NCI-H526 treated with DMSO at 0.1 percent for 48 hours (cell line): ENCODE measurements at regions not wholly inside any gene's neighbourhood (a gene's known extent, or its start where the extent isn't known, plus 50 kb on each side); places are given as distances from the start of the nearest gene placed in this dataset.

Experiments
- DNase-seq: peaks from one replicate; lab custom pipeline; 2025; lab: John Stamatoyannopoulos, UW

DNA sequence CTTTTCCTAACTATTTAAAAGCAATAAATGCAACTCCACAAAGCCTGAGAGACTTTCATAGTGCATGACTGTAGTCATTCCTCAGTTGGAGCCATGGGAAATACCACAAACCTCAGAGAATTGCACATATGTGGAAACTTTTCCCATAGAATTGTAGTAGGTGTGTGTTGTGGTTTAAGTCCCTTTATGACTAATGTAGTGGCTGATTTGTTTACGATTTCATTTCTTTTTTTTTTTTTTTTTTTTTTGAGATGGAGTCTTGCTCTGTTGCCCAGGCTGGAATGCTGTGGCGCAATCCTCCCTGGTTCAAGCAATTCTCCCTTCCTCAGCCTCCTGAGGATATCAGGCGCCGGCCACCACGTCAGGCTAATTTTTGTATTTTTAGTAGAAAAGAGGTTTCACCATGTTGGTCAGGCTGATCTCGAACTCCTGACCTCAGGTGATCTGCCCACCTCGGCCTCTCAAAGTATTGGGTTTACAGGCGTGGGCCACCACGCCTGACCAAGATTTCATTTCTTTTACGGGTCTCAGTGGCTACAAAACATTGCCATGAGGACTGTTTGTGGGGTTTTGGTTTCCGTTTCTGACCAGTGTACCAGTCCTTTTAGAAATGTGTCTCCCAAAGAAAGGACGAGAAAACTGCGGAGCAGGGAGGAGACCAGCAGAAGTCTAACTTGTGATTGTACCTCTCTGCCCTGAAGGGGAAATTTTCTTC lies 212.1 kb upstream of the MARCKS start:
- no peak for DNase-seq

DNA sequence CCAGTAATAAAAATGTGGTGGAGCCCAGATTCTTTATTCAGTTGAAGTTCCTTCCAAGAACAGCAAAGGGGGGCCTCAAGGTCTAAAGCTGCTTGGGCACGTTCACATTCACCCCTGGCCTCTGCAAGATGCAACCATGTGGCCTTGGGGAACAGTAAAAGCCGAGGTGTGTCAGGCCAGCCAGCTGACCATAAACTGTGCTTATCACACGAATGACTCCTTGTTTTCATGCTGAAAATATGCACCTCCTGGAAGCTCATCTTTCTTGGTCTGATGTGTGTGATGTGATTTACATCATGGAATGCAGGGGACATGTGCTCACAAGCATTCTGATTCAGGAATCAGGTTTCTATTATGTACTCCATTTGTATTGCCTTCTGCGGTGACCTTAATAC lies 211.6 kb upstream of the MARCKS start:
- DNase-seq = no peak

DNA sequence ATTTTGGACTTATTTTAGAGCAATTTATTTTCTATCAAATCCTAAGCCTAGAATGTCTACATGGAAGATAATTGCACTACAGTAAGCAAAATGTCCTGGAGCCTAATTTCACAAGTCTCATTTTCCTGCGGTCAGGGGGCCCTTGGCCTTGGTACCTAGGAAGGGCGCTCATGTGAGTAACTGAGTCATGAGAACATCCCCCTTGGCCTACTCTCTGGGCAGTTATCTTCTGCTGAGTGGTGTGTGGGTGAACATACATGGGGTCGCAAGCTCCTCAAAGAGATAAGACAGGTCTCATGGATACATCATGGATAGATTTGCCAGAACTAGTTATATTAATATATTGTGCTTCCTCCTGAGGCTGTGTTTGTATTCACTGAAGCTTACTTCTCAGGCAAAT lies 211.2 kb upstream of the MARCKS start:
- DNase-seq = no peak

DNA sequence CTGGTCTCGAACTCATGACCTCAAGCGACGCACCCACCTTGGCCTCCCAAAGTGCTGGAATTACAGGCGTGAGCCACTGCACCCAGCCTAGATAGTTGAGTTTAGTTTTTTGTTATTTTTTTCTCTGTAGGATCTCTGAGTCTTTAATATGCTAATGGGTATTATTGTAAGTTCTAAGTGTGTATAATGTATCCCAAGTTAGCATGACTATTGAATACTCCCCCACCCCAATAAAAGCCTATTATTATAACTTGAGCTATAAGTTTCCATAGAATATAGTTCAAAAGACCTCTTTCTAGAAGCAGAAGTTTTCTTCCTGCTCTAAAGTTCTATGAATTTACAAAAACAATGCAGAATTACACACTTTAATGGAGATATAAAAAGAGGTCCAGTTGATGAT lies 210.4 kb upstream of the MARCKS start:
- no peak for DNase-seq

DNA sequence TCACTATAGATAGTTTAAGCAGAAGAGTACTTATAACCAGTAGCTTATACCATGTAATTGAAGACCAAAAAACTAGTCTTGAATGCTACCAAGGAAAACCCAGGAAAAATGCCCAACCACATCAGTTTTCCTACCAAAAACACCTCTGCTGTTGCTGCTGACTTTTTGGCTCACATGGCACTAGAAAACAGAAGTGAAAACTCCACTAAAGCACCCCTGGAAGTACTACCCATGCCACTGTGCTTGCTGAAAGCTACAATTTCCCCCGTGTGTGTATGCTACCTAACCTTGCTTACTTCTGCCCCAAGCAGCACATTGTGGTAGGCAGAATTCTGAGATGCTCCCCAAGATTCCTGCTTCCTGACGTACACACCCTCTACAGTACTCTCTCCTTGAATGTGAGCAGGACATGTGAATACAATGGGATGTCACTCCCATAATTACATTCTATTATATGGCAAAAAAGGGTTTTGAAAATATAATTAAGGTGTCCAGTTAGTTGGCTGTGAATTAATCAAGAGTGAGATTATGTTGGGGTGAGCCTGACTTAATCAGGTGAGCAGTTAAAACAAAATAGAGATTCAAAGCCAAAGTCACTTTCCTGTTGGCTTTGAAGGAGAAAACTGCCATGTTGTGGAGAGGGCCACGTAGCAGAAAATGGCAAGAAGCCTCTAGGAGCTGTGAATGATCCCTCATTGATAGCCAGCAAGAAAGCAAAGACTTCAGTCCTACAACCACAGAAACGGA lies 209.8 kb upstream of the MARCKS start:
- DNase-seq = no peak

DNA sequence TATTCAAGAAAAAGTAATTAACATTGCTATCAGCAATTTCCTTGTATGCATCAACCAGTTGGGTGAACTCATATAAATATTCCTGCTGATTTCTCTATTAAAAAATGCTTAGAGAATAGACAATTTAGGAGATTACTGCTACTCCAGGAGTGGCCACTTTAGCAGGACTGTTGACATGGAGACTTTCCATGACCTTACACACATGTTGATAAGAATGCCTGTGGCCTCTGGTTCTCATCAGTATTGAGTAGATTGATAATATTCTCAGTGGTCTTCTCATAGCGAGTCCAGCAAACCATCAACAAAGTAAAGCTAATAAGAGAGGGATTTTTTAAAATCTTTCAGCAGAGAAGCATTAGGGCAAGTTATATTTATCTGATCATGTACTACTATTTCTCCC lies 208.4 kb upstream of the MARCKS start:
- DNase-seq = no peak

DNA sequence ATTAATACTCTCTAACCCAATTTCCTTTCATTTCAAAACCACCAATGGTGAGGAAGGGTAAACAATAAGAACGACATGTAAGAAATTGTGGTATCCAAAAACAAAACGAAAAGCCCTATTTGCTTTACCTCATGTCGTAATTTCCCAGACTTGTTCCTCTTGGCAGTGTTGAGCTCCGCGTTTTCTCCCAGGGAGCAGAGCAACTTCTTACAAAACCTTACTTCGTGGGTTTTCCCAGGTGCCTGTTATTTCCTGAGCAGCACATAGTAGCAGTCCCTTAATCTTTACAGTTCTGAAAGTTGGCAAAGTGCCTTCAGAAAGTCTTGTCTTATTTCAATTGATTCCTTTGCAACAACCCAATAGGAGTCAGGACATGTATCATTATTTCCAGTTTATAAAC lies 207.9 kb upstream of the MARCKS start:
- no peak for DNase-seq

DNA sequence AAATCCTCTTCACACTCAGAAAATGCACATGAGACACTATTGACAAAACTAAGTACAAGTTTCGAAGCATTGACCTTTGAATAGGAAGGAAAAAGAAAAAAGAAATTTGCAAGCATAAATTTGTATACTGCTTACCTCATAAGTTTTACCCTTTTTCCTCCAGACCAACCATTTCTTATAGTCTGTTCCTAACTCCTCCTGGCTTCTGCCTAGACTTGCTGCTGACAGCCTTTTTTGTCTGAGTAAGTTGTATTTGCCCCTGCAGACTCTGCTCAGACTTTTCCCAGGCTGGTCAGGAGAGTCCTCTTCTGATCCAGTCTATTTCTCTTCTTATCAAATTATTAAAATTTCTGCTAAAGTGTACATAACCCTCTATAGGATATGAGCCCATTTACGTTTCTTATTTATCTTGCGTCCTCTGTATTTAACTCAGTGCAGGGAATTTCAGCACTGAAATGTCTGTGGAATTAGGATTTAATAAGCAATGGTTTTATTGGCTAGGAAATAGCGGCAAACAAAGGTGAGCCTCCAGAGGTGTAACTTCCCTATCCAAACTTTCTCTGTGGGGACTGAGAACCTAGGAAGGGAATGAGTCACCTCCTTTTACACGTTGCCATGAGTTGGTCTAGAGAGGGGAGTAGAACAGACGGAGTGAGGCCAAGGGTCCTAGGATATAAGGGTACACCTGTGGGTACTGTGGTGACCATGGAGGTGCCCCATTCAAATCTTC lies 207.1 kb upstream of the MARCKS start:
- no peak for DNase-seq

DNA sequence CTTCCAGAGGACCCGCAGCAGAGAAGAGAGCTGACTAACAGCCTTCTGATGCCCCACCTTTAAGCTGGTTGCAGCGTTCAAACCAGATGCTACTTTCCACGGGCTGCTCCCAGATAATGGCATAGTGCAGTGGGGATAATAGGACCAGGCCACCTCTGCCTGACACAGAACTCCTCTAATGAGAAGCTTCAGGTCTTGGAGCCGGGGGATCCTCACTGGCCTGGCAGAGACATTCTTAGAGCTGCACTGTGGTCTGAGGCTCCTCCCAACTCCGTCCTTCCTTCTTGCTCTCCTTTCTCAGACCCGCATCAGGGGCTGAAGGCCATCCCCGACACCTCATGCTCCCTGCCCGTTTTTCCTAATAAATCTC lies 206.6 kb upstream of the MARCKS start:
- DNase-seq = no peak

DNA sequence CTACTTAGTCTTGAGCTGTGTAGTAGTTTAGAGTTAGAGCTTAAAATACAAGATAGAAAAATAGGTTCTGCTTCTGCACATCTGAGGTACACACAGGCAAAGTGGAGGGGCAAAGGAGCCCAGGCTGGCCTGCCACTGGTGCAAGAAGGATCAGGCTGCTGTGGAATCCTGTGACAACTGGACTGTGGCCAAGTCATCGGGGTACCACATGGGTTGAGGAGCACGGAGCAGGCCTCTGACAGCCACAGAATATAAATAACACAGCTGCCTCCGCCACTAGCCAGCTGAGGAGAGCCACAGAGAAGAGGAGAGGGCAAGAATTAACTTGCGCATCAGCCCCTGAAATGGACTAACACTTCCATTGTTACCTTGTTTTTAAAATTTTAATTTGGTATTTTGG lies 206.0 kb upstream of the MARCKS start:
- no peak for DNase-seq

DNA sequence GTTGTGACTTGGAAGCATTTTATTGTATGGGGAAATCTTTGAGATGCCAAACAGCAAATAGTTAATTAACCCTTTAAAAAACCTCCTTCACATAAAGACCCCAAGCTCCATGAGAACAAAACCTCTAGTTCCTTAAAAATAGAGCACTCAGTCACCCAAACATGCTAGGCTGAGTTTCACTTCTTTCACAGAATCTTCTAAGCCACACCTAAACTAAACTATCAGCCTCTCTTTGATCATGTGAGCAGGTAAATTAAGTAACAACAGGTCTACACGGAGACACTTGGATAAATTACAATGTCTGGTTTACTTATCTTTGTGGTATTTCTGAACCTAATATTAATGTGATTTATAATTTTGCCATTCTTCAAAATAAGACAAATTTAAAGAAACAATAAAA lies 205.2 kb upstream of the MARCKS start:
- DNase-seq = no peak

DNA sequence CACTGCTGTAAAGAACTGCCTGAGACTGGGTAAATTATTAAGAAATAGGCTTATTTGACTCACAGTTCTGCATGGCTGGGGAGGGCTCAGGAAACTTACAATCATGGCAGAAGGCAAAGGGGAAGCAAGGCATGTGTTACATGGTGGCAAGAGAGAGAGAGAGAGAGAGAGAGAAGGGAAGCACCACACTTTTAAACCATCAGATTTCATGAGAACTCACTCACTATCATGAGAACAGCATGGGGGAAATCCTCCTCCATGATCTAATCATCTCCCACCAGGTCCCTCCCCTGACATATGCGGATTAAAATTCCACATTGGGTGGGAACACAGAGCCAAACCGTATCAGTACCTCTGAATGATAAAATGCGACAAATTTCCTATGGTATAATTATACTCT lies 203.9 kb upstream of the MARCKS start:
- no peak for DNase-seq

DNA sequence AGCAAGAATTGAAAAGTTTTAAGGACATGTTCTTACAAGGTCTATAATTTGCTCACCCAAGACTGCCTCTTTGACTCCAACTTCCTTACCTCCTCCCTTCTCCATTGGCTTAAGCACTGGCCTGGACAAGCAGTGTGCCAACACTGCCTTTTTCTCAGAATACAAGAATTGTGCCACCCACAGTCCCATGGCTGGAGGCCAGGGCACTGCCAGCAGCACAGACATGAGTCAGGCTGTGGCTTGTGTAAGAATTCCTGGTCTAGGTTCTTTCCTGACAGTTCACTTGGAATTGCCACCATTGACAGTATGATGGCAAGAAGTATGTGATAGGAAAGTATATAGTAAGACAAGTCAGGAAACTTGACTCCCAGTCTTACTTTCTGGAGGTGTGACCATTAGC lies 202.7 kb upstream of the MARCKS start:
- no peak for DNase-seq

DNA sequence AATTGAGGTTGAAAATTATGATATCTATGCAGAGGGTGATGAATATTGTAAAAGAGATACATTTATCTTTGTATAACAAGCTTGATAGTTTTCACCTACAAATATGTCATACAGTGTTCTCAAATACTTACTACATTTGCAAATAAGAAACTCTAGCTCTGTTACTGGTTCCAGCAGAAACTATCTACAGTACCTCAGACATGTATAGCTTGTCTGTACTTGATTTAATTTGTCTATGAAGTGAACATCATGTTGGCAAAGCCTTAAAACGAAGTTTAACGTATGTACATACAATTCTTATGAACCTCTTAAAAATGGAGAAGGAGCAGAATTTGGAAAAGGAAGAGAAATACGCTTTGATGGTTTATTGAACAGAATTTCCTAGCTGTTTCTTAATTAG lies 201.4 kb upstream of the MARCKS start:
- no peak for DNase-seq

DNA sequence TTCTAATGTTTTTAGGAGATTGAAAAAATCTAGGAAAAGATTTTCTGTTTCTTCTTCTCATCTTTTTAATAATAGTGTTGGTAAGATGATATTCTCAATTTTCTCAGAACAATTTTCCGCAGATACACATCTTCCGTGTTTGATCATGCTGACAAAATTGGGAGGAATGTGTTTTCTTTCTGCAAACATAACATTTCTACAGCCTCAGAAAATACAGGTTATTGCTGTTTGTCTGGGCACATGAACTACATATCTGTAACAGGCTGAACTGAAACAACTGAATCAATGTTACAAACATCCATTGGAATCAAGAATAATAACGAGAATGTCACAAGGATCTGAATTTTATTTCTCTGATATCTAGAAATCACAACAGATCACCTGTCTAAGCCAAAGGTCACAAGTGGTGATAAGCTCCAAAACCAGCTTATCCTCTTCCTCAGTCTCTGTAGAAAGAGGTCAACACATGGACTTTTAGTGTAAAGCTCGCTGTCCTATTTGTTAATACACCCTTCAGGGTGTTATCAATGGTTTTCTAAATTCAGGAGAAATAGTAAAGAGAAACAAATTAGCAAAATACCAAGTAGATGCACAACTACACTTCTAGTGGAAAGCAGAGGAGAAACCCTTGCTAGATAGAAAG lies 197.3 kb upstream of the MARCKS start:
- DNase-seq = no peak

DNA sequence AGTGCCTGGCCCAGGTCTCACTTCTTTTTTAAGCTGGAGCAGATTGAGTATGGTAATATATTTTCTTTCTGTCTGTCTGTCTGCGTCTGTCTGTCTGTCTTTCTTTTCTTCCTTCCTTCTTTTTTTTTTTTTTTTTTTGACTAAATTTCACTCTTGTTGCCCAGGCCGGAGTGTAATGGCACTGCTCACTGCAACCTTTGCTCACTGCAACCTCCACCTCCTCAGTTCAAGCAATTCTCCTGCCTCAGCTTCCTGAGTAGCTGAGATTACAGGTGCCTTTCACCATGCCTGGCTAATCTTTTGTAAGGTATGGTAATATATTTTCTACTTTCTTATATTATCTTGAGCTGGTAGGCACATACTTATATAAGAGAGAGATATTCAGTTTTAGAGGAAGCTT lies 196.3 kb upstream of the MARCKS start:
- no peak for DNase-seq

DNA sequence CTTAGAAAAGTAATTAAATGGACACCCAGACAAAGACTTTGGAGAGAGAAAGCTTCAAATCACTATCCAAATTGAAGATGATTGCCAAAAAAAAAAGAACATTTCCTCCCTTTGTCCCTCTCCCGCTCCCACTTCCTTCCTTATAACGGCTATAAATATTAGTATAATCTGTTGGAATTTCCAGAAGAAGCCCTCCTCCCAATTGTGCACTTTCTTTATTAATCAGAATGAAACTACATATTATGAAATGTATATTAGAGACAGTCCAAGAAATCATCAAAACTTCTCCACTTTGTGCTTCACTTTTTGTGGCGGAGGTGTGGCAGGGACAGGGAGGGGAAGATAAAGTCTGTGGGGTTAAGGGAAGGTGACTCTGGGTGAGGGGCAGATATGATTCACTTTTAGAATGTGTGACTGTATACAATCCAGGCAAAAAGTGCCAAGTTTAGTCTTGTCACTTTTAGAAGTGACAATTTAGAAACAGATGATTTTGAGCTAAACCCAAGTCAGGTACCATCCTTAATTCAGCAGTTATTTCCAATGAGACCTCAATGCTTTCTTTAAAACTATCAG lies 195.0 kb upstream of the MARCKS start:
- no peak for DNase-seq

DNA sequence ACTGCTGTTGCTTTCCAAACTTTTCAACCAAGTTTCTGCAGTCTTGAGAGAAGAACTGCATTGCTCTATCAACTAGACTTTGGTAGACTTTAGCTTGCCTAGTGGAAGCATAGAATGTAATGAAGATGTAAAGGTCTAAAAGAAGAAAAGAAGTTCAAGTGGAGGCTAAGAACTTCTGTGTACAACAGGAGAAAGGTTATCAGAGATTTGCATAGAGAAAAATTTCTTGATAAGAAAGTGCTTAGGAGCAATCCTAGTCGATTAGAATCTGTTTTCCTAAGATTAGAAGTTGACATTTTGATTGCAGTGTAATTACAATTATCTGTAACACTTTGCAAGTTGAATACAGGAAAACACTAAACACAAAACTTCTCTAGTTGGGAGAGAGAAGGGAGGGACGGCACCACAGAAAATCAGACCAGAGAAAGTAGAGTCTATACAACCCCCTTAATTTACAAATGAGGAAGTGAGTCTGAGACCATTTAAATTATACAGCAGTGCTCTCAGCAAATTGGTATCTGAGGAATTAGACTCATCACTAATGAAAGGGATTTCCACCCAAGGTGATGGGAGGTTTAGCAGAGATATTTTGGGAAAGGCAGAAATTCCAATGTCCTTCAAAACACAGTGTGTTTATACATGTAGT lies 194.3 kb upstream of the MARCKS start:
- no peak for DNase-seq

DNA sequence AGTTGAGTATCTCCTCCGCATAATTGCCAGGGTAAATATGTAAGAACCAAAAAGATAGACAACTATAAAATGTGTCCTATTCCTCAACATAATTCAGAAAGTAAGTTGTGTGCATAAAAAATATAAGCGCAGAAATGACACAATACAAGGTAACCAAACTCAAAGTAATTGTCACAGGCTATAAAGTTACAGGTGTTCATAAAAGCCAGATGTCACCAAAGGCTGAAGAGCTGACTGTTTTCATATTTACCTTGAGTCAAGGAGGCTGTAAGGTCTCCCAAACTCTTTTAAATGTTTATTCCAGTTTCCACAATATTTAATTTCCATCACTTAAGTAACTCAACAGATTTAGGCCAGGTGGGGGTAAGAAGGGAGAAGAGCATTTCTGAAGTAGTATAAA lies 192.2 kb upstream of the MARCKS start:
- DNase-seq = no peak

DNA sequence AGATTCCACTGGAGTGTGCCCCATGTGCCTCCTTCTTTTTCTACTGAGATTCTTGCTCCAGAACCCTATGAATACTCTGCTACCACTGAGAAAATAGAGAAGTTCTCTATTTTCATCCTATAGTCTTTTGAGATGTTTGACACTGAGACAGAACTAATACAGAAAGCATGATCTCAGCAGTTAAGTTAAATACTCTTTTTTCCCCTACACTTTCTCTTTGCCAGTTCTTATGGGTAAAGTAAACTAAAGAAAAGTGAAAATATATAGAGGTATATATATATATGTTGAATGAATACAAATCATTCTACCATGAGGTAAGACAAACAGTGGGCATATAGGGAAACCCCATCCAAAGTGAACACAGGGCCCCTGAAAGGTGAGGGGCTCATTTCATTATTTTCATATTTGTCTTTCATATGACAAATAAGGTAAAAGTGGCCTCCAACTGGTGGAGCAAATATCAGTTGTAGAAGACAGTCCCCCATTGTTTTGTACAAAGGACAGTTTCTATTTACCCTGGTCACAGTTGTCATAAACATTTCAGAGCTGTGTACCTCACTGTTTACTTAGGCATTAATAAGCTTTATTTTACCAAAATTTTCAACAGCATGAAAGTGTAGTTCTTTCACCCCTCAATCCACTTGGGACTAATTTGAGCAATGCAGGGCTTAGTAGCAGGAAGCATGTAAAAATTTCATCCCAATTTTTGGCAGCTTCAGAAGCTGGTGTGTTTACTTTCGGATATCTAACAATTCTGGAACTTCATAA lies 188.3 kb upstream of the MARCKS start:
- peak; percentile 62 for DNase-seq

DNA sequence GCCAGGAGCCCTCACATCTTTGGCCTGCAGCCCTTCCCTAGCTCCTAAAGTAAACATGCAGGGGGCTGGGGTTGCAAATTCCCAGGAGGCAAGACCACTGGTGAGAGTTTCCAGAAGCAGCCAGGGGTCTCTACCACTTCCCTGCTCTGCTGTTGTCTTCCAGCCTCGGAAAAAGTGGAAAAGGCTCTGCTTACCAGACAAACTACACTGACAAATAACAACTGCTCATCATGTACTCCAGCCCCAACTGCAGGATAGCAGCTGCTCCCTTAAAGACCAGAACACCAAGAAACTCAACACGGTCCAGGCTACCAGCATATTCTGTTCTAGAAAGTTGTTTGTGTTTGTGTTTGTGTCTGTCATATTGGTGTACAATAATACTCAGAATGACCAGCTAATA lies 187.5 kb upstream of the MARCKS start:
- peak; percentile 27 for DNase-seq
